PC-3 (cell line): ENCODE measurements at regions not wholly inside any gene's neighbourhood (a gene's known extent, or its start where the extent isn't known, plus 50 kb on each side); places are given as distances from the start of the nearest gene placed in this dataset.

Experiments used
- CTCF ChIP-seq: fragments of 300-600 bp; sonication (generic); conservative IDR thresholded peaks from 2 replicates; pipeline ENCODE4 v1.5.1; 2017; ENCODE audit warnings: antibody characterized with exemption, low read depth, mild to moderate bottlenecking, low read length
- EZH2 ChIP-seq: fragments of 300-600 bp; sonication (generic); IDR thresholded peaks from one replicate; pipeline ENCODE4 v1.6.1; 2017; ENCODE audit warnings: antibody characterized with exemption, mild to moderate bottlenecking, low read length; ENCODE audit not compliant: unreplicated experiment

- no peak for TF ChIP-seq CTCF
- no peak for TF ChIP-seq EZH2
Measured at GRCh38 chr22:22167791-22168189, 76.8 kb upstream of the VPREB1 start.
